Activated CD4-positive, alpha-beta T cell treated with anti-CD3 and anti-CD28 coated beads for 48 hours (primary cell): ENCODE measurements at regions not wholly inside any gene's neighbourhood (a gene's known extent, or its start where the extent isn't known, plus 50 kb on each side); places are given as distances from the start of the nearest gene placed in this dataset.

Experiments
- DNase-seq: peaks from one replicate; pipeline ENCODE4 v3.0.0-alpha.2; 2020

DNA sequence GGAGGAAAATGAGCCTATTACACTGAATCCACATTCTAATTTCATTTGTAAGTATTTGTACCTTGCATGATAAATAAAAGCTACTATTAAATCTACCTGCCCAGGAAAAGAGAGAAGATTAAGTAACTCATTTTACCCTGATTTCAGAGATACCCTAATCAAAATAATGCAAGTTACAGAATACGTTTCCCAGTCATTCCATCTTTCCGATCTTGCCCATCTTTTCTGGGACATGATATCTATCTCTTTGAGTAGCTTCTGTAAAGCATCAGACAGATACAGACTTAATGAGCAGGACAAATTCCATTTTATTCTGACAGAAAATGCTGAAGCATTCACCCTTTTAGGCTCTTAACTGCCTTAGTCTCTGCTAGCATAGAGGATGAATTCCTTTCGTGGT, 56.6 kb downstream of the SPRY2 start:
- DNase-seq = no peak

DNA sequence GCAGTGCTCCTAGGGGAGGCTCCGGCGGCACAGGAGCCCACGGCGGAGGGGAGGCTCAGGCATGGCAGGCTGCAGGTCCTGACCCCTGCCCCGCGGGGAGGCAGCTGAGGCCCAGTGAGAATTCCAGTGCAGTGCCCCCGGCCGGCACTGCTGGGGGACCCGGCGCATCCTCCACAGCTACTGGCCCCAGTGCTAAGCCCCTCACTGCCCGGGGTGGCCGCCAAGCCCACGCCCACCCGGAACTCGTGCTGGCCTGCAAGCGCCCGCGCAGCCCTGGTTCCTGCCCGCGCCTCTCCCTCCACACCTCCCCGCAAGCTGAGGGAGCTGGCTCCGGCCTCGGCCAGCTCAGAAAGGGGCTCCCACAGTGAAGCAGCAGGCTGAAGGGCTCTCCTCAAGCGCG, 62.2 kb downstream of the SPRY2 start:
- DNase-seq = no peak

- DNase-seq = no peak
These were observed 64.3 kb downstream of the SPRY2 start for GRCh38 chr13:80276371-80277289.

GRCh38 chr13:80274643-80275042, 66.3 kb downstream of the SPRY2 start:
- DNase-seq = no peak

DNA sequence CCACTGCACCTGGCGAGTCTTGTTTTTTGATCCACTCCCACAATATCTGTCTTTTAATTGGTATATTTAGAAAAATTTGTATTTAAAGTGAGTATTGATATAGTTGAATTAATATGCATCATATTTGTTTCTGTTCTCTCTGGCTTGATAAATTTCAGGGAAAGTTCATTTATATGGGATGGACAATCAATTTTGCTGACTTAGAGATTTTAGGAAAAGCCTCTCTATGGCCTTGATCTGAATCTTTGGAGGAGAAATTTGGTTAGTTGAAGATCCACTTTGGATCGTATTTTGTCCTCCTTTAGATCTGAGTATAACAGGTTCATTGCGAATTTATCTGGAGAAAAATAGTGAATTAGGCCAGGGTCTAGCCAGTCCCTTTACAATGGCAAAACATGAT, 67.2 kb downstream of the SPRY2 start:
- DNase-seq = no peak

GRCh38 chr13:80265348-80265747, 75.6 kb downstream of the SPRY2 start:
- no peak for DNase-seq

DNA sequence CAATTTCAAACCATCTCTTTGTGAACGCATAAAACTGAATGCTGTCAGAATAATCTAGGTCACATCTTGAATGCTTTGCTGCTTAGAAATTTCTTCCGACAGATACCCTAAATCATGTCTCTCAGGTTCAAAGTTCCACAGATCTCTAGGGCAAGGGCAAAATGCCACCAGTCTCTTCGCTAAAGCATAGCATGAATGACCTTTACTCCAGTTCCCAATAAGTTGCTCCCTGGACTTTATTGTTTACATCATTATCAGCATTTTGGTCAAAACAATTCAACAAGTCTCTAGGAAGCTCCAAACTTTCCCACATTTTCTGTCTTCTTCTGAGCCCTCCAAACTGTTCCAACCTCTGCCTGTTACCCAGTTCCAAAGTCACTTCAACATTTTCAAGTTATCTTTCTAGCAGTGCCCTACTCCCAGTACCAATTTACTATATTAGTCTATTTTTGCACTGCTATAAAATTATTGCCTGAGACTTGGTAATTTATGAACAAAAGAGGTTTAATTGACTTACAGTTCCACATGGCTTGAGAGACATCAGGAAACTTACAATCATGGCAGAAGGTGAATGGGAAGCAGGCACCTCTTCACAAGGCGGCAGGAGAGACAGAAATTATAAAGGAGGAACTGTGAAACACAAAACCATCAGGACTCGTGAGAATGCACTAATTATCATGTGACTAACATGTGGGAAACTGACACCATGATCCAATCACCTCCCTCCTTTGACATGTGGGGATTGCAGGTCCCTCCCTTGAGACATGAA, 77.0 kb downstream of the SPRY2 start:
- DNase-seq = no peak

GRCh38 chr13:80262051-80262695, 78.8 kb downstream of the SPRY2 start:
- DNase-seq = no peak

DNA sequence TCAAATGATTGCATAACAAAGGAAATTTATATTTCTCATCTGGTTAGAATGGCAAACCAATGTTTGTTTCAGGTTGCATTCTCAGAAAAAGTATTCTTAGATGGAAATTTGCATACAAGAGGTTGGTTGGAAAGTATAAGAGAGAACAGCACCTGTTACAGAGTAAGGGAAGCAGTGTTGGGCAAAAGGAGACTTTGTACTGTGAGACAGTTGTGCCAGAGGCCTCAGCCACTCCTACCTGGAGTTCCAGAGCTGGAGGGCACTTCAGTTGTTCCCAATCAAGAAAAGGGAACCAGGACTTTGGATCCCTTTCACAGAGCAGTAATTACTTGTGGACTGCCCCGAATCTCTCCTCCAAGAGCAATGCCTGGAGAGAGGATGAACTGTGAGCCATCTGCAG, 81.8 kb downstream of the SPRY2 start:
- no peak for DNase-seq

DNA sequence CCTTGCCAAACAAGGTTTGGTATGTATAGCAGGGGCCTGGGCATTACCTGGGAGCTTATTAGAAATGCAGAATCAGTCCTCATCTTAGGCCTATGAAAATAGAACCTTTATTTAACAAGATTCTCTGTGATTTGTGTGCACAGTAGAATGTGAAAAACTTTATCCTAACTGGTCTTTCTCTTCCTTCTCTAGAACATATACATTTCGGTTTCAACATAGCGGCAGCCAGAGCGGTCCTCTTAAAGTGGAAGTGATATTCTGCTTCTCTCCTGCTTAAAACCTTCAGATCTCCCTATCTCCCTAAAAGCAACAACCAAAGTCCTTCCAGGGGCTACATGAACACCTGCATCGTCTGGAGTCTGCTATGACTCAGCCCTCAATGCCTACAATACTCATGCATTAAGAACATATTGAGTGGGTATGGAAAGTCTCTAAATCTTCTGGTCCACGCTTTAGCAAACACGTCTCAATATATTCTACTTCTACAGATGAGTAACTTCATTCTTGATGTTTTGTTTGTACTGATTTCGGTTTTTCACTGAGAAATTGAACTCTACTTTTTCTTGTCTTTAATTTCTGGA, 84.5 kb downstream of the SPRY2 start:
- DNase-seq = no peak

GRCh38 chr13:80255946-80256345, 85.0 kb downstream of the SPRY2 start:
- DNase-seq = no peak

DNA sequence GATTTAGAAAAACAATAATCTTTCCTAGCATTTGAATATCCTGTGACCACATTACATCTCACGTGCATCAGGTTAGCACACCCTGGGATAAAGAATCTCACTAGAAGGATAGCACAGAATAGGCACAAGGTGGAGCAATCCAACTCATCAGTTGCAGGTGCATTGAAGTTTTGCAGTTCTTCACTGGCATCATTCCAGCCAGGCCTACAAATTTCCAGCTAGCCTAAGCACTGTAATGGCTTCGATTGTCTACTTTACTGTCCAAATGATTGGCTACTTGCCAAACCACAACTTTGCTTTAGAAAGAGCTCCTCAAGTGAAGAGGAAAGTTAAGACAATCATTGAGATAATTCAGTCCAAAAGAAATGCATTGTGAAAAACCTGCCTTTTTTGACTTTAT, 89.5 kb downstream of the SPRY2 start:
- DNase-seq = no peak

- no peak for DNase-seq
These were observed 90.6 kb downstream of the SPRY2 start for GRCh38 chr13:80250213-80250810.

DNA sequence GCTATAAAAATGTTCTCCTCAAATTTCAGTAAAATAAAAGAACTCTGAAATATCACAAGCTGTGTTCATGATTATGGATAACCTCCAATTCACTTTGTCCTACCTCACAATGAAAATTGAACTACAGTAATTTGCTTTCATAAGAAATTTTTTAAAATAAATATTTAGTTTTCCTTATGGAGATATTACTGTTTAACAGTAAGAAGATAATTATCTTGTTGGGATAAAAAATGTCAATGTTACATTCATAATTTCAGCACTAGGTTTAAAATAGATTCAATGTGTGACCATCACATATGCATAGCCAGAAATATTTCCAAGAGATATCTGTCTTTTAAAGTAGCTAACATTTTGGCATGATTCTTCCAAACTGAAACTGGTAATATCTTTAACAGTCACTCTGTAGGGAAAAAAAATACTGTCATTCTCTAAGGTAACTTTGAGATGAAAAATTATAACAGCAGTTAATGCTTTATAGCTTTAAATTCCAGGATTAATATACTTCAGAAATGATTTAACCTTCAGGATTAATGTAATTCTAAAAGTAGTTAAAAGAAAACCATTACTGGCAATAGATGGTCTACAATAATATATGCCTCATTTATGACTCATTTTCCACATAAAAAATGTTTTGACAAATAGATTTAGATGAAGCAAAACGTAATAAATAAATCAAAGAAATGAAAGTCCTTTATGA, 91.3 kb downstream of the SPRY2 start:
- DNase-seq = no peak

DNA sequence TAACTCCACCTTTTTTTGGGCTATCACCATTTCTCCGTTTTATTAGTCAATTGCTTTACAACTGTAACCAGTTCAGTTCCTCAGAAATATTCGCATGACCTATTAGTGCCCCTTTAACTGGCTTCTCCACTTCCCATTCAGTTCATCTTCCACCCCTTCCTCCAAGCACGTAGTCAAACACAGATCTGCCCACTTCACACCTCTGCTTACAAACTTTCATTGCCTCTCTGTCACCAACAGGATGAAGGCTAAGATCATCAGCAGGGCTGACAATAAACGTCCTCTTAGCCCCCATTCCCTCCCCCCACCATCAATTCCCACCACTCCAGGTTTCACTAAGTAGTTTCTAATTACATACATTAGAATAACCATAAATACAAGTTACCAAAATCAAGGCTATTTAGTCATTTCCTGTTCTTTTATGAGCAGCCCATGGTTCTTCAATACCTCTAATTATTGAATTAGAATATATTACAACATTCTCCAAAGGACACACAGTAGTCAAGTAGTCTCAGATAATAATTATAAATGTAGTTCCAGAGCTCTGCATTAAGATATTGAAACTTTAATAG, 95.7 kb downstream of the SPRY2 start:
- DNase-seq = no peak

DNA sequence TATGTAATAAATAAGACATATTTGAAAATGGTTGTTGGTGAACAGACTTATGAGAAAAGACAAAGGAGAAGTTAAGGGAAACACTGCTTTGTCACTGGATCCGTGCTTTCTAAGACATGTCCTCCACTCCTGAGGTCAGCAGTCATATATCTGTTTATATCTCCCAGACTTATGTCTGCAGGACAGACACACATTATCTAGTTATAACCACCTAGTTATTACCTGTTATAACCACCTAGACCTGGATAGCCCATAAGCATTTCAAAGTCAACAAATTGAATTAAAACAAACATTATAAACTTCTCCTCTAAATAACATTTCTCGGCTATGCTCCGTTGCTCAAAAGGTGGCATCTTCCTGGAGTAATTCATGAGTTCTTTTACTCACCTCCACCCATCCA, 96.4 kb downstream of the SPRY2 start:
- no peak for DNase-seq

DNA sequence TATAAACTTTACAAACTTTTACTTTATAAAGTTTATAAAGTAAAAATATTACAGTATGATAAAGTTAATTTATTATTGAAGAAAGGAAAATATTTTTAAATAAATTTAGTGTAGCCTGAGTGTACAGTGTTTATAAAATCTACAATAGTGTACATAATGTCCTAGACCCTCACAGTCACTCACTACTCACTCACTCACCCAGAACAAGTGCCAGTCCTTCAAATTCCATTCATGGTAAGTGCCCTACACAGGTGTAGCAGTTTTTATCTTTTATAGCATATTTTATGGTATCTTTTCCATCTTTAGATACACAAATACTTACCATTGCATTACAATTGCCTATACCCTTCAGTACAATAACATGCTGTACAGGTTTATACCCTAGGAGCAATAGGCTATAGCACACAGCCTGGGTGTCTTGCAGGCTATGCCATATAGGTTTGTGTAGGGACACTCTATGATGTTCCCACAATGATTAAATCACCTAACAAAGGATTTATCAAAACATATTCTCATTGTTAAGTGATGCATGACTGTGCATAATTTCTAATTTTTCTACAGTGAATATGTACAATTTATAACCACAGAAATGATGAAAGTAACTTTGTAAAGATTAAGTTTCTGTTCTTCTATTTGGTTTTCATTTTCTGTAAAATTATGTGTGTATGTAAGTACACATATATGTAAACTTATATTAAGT, 98.0 kb downstream of the SPRY2 start:
- no peak for DNase-seq

DNA sequence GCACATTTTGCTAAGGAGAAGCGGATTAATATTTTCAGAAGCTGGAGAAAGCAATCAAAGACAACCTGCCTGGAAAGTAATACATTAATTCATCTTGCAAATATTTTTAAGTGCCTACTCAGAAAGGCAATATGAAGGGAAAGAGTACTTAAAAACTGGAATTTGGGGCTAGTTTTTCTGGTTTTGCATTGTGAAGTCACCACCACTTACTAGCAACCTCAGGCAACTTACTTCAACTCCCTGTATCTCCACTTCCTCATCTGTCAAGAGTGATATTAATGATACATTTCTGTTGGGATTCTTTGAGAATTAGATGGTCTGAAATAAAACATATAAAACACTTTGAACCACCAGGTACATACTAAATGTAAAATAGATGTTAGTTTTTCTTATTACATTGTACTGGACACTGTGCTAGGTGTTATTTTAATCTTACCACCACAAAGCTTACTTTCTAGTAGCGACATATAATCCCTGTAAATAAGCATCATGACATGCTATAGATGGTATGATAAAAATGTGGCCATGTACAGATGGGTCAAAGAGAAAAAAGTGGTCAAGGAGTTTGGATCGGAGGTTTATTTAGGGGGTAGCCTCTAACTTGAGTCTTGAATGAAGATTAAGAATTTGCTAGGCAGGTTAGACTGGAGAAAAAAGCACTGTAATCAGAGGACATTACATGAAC, 101.2 kb downstream of the SPRY2 start:
- DNase-seq = no peak

DNA sequence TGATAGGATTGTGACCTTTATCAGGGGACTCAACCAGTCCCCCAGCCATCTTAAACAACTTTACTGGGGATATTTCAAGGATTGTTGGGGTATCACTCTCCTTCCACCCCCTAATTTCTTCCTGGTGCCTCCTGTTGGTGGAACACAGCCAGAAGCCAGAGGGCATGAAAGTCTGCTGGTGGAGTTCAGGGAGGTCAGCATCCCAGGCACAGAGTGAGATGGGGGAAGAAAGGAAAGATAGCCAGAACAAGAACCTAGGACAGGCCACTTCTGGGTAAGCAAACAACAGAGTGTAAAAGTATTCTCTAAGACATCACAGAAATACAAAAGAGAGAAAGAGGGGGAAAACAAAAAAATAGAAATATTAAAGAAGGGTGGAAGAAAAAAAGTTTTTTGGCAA, 101.8 kb downstream of the SPRY2 start:
- DNase-seq = no peak

DNA sequence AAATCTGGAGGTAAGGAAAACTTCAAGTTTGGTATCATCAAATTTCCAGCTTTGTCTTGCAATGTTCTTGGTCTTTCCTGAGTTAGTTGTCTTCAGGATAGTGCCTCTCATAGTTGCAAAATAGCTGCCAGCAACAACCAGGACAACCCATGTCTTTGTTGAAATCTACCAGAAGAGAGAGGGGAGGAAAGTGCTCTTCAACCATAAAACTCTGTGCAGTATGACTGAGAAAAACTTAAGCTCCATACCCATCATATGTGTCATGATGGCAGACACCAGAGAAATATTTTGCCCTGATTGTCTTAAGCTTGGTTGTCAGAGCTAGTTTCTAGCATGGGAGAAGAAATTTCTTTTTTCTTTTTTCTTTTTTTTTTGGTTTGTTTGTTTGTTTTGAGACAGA, 103.3 kb downstream of the SPRY2 start:
- no peak for DNase-seq

DNA sequence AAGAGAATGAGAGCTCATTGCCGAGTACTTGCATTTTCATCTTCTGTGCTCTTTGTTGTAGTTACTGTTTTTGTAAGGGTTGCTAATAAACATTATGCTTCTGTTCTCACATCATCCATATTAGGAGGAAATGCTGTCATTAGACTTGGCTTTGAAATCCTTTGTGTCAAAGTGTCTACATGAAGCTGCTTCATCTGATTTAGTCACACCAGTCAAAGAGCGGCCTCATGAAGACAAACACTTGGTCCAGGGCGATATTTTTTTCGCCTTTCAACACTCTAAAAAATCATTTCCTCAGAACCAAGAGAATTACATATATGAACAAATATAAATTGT, 105.0 kb downstream of the SPRY2 start:
- DNase-seq = no peak
